ENCODE measurements at regions not wholly inside any gene's neighbourhood (a gene's known extent, or its start where the extent isn't known, plus 50 kb on each side); places are given as distances from the start of the nearest gene placed in this dataset.

DNA sequence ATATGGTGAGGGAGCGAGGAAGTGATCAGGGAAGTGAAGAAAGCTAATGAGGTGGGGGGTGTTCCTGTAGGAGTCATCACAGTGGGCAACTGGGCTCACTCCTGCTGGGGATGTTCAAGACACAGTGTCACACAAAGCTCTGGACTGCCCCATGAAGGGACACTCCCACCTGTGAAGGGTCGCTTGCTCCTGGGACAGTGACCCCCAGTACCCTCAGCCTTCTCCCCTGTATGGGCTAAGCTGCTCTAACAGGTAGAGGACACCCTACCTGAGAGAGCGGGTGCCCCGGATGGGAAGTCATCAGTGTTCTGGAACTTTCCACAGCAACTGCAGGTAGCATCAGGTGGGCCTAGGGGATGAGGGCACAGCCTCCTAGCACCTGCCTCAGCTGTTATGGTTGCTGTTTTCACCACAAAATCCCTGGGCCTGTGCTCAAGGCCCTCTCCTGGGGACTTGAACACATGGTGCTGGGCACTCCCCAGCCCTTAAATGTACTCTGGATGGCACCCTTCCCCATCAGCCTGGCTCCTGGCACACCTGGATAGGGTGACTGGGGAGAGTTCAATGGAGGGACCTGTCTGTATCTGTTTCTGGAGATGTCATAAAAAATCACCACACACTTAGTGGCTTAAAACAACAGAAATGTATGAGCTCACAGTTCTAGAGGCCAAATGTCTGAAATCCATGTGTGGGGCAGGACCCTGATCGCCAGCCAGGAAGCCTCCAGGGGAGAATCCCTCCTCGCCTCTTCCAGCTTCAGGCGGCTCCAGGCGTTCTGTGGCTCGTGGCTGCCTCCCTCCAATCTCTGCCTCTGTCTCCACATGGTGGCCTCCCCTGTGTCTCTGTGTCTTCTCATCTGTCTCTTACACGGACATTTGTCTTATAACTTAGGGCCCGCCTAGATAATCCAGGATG, 104.0 kb upstream of the CDH5 start:
- Mint-ChIP-seq H3K4me3 (ENCODE audit: unreplicated experiment) (no peak overlapping the region), H3K27me3 (ENCODE audit: low read depth) (no peaks in the 10 kb centered on the region), H3K27ac (ENCODE audit: unreplicated experiment) (peak overlapping the region; percentile 28), H3K9me3 (ENCODE audit: low read depth) (no peaks in the 10 kb centered on the region), H3K36me3 (ENCODE audit: low read depth) (no peaks in the 10 kb centered on the region), H3K4me1 (ENCODE audit: low read depth) (peaks cover 49% of the 10 kb centered on the region)
- TF ChIP-seq, protein P1, sequence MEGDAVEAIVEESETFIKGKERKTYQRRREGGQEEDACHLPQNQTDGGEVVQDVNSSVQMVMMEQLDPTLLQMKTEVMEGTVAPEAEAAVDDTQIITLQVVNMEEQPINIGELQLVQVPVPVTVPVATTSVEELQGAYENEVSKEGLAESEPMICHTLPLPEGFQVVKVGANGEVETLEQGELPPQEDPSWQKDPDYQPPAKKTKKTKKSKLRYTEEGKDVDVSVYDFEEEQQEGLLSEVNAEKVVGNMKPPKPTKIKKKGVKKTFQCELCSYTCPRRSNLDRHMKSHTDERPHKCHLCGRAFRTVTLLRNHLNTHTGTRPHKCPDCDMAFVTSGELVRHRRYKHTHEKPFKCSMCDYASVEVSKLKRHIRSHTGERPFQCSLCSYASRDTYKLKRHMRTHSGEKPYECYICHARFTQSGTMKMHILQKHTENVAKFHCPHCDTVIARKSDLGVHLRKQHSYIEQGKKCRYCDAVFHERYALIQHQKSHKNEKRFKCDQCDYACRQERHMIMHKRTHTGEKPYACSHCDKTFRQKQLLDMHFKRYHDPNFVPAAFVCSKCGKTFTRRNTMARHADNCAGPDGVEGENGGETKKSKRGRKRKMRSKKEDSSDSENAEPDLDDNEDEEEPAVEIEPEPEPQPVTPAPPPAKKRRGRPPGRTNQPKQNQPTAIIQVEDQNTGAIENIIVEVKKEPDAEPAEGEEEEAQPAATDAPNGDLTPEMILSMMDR (IDR thresholded peaks at IDR 0.05) = no peak
- DNase-seq (ENCODE audit: low spot score) = no peak

DNA sequence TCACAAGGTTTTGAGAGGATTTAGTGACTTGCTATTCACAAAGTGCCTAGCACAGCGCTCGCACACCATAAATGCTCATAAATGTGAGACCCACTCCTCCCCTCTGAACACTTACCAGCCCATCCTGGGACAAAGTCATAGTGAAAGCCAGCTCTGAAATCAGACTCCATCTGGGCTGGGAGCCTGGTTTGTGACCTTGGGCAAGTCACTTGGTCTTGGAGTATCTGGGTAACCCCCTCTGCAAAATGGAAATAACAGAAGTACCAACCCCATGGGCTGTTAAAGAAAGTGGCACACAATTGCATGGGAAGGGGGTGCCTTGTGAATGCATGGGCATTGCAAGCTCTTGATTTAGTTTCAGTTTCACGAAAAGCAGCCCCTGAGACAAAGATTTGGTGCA, 104.7 kb upstream of the CDH5 start:
- Mint-ChIP-seq H3K27me3 (ENCODE audit: low read depth) (no peaks in the 10 kb centered on the region), H3K4me3 (ENCODE audit: unreplicated experiment) (no peak overlapping the region), H3K36me3 (ENCODE audit: low read depth) (no peaks in the 10 kb centered on the region), H3K4me1 (ENCODE audit: low read depth) (peaks cover 42% of the 10 kb centered on the region), H3K9me3 (ENCODE audit: low read depth) (no peaks in the 10 kb centered on the region), H3K27ac (ENCODE audit: unreplicated experiment) (no peak overlapping the region)
- DNase-seq (ENCODE audit: low spot score) = no peak
- TF ChIP-seq, protein P1 (IDR thresholded peaks at IDR 0.05) = no peak

DNA sequence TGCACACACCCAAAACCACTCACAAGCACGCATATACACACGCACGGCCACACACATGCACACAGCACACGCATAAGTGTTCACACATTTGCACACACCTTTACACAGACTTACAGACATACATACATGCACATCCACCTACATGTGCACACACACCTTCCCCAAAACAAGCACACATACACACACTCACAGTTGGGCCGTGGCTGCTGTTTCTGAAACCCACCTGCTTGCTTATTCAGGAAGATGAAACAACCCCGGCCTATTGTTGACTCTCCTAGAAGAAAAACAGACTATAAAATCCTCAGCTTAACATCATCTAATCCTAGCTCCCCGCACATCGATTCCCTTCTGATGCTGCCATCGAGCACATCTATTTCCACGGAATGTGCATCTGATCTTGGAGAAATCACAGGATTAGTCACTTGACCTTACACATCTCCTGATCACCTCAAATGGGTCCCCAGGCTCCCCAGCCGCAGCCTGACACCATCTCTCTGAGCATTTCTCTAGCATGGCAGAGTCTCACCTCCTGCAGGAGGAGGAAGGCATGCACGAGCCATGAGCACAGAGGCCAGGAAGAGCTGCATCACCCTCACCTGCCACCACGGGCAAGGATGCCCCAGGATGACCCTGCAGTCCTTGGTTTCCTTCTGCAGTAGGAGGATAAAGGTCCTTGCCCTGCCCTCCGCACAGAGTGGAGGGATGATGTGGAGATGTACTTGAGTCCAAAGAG, 105.8 kb upstream of the CDH5 start:
- DNase-seq (ENCODE audit: low spot score) = no peak
- Mint-ChIP-seq H3K4me1 (ENCODE audit: low read depth) (peaks cover 30% of the 10 kb centered on the region), H3K9me3 (ENCODE audit: low read depth) (no peaks in the 10 kb centered on the region), H3K27ac (ENCODE audit: unreplicated experiment) (no peak overlapping the region), H3K36me3 (ENCODE audit: low read depth) (no peaks in the 10 kb centered on the region), H3K4me3 (ENCODE audit: unreplicated experiment) (no peak overlapping the region), H3K27me3 (ENCODE audit: low read depth) (no peaks in the 10 kb centered on the region)
- TF ChIP-seq, protein P1 (IDR thresholded peaks at IDR 0.05) = no peak

DNA sequence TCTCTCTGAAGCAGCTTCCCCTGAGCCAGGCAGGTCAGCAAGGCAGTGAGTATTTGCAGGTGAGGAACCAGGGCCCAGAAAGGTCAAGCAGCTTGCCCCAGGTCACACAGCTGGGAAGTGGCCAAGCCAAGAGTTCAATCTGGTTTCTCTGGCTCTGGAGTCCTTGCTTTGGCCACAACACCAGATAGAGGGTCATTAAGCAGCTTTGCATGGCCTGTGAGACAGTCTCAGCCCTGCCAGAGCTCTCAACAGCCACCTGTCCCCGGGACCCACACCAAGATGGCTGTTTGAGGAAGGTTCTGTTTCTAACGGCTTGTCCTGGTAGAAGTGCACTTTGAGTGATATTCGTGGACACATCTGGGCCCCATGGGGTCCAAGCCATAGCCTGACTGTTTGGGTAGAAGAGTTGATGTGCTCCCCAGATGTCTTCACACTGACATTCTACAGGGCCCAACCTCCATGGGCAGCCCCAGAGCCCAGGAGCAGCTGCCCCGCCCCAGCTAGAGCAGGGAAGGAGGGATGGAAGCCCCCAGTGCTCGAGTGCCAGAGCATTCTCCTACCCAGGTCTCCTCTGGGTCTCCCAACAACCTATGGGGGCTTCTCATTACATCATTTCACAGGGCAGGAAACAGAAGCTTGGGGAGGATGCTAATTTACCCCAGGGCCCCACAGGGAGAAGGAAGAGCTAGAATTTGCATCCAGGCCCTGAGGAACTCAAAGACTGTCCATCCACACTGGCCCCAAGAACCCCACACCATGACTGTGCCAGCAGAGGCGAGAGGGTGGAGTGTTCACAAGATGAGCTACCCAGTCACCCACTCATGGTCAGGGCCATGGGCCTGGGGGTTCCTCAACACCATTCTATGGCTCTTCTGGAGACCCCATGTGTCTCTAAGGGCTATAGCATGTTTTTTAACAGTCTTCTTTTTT, 107.3 kb upstream of the CDH5 start:
- DNase-seq (ENCODE audit: low spot score) = no peak
- Mint-ChIP-seq H3K9me3 (ENCODE audit: low read depth) (no peaks in the 10 kb centered on the region), H3K4me1 (ENCODE audit: low read depth) (peaks cover 17% of the 10 kb centered on the region), H3K27me3 (ENCODE audit: low read depth) (no peaks in the 10 kb centered on the region), H3K4me3 (ENCODE audit: unreplicated experiment) (no peak overlapping the region), H3K36me3 (ENCODE audit: low read depth) (no peaks in the 10 kb centered on the region), H3K27ac (ENCODE audit: unreplicated experiment) (no peak overlapping the region)
- TF ChIP-seq, protein P1 (IDR thresholded peaks at IDR 0.05) = no peak
